ENCODE measurements at regions not wholly inside any gene's neighbourhood (a gene's known extent, or its start where the extent isn't known, plus 50 kb on each side); places are given as distances from the start of the nearest gene placed in this dataset.

DNA sequence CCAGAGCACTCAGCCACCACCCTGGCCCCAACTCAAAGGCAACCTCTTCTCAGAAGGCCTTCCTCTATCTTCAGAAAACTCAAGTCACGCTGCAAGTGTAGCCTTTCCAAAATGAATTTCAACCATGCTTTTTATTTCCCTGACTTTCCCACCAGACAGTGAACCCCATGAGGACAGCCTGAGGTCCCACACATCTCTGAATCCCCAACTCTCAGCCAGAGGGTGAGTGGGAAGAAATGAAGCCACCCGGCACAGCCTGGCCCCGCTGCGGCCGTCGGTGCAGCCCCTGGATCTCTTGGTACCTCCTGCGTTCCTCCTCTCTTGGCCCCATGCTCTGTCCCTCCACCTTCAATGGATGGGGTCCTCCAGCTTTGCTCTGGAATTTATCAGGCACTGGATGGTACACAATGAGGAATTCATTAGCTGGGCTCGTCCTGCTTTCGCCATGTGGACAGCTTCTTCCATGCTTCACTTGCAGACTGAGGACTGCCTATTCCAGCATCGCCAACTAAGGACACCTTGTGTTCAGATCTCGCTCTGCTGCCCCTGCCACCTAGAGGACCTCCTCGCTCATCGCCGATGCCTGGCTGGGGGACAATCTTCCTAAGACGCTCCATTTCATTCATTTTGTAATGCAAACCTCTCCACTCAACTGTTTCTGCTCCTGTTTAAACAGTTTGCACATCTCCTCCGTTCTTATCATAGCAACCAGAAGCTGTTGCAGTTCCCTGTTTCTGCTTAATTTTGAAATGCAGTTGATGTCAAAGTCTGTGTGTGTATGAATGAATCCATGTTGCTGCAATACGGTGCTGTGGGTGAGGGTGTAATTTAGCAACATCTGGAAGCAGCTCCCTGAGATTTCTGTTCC lies 672.1 kb downstream of the TBC1D22A start:
- intact Hi-C loops (cut with micrococcal nuclease; ENCODE audit: unreplicated experiment) (no loop called here), in situ Hi-C loops (cut with HindIII; ENCODE audit: low pct_unique_long_range_greater_than_20kb, low sequenced_read_pairs) (no loop called here)
- no peak overlapping the region for H3K4me3 ChIP-seq (ENCODE audit: low read depth in 2 of 2, low read length in 2 of 2)
- ChIA-PET POLR2A (no interaction called here), CTCF (no interaction called here)
- no peak overlapping the region for H3K27ac ChIP-seq (ENCODE audit: low read length)
- no peak for DNase-seq (ENCODE audit: low read depth, low spot score)
- no peaks in the 10 kb centered on the region for H3K9me3 ChIP-seq (ENCODE audit: control insufficient read depth, insufficient read depth, low read depth, low read length)
- no peak for ATAC-seq
- no peaks in the 10 kb centered on the region for H3K27me3 ChIP-seq (ENCODE audit: control insufficient read depth, insufficient read depth, low read length)
- no peaks in the 10 kb centered on the region for H3K4me1 ChIP-seq (ENCODE audit: control insufficient read depth, insufficient read depth, low read length)
- BruUV-seq (replicated peaks) = no TSS peak
- H3K36me3 ChIP-seq (ENCODE audit: control insufficient read depth, insufficient read depth, low read length) = no peaks in the 10 kb centered on the region
- TF ChIP-seq POLR2AphosphoS5 (IDR thresholded peaks at IDR 0.05; ENCODE audit: low read depth, low read length) (no peak), TCF7L2 (IDR thresholded peaks at IDR 0.05; ENCODE audit: low read depth, low read length) (no peak)

DNA sequence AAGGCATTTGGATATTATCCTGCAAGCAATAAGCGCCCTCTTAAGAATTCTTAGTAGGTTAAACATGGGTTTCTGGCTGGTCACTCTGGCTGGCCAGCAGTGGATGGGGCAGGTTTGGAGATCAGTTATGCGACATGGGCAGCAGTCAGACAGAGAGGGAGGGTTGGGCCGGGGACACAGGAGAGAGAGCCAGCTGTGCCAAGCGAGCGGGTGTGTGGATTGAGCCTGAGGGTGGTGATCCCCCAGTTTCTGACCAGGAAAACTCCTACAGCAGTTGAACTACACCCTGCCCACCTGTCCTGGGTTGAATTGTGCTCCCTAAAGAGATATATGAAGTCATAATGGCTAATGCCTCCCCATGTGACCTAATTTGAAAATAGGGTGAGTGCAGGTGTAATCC lies 671.2 kb downstream of the TBC1D22A start:
- H3K9me3 ChIP-seq (ENCODE audit: control insufficient read depth, insufficient read depth, low read depth, low read length) = 0 out of 2 replicates have a peak, but pooled peaks cover 4% of the 10 kb centered on the region
- ChIA-PET POLR2A (no interaction called here), CTCF (no interaction called here)
- no TSS peak for BruUV-seq (replicated peaks)
- no peaks in the 10 kb centered on the region for H3K27me3 ChIP-seq (ENCODE audit: control insufficient read depth, insufficient read depth, low read length)
- H3K27ac ChIP-seq (ENCODE audit: low read length) = no peak overlapping the region
- H3K4me1 ChIP-seq (ENCODE audit: control insufficient read depth, insufficient read depth, low read length) = no peaks in the 10 kb centered on the region
- DNase-seq (ENCODE audit: low read depth, low spot score) (no peak), ATAC-seq (no peak)
- intact Hi-C loops (cut with micrococcal nuclease; ENCODE audit: unreplicated experiment) = no loop called here
- TF ChIP-seq SIN3A (IDR thresholded peaks at IDR 0.05; ENCODE audit: borderline replicate concordance, insufficient read depth, low read depth, low read length) (no peak), TCF7L2 (IDR thresholded peaks at IDR 0.05; ENCODE audit: low read depth, low read length) (no peak), POLR2AphosphoS5 (IDR thresholded peaks at IDR 0.05; ENCODE audit: low read depth, low read length) (no peak)
- TF ChIP-seq, protein P1, sequence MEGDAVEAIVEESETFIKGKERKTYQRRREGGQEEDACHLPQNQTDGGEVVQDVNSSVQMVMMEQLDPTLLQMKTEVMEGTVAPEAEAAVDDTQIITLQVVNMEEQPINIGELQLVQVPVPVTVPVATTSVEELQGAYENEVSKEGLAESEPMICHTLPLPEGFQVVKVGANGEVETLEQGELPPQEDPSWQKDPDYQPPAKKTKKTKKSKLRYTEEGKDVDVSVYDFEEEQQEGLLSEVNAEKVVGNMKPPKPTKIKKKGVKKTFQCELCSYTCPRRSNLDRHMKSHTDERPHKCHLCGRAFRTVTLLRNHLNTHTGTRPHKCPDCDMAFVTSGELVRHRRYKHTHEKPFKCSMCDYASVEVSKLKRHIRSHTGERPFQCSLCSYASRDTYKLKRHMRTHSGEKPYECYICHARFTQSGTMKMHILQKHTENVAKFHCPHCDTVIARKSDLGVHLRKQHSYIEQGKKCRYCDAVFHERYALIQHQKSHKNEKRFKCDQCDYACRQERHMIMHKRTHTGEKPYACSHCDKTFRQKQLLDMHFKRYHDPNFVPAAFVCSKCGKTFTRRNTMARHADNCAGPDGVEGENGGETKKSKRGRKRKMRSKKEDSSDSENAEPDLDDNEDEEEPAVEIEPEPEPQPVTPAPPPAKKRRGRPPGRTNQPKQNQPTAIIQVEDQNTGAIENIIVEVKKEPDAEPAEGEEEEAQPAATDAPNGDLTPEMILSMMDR (IDR thresholded peaks at IDR 0.05) = no peak
- TF ChIP-seq, protein P2, sequence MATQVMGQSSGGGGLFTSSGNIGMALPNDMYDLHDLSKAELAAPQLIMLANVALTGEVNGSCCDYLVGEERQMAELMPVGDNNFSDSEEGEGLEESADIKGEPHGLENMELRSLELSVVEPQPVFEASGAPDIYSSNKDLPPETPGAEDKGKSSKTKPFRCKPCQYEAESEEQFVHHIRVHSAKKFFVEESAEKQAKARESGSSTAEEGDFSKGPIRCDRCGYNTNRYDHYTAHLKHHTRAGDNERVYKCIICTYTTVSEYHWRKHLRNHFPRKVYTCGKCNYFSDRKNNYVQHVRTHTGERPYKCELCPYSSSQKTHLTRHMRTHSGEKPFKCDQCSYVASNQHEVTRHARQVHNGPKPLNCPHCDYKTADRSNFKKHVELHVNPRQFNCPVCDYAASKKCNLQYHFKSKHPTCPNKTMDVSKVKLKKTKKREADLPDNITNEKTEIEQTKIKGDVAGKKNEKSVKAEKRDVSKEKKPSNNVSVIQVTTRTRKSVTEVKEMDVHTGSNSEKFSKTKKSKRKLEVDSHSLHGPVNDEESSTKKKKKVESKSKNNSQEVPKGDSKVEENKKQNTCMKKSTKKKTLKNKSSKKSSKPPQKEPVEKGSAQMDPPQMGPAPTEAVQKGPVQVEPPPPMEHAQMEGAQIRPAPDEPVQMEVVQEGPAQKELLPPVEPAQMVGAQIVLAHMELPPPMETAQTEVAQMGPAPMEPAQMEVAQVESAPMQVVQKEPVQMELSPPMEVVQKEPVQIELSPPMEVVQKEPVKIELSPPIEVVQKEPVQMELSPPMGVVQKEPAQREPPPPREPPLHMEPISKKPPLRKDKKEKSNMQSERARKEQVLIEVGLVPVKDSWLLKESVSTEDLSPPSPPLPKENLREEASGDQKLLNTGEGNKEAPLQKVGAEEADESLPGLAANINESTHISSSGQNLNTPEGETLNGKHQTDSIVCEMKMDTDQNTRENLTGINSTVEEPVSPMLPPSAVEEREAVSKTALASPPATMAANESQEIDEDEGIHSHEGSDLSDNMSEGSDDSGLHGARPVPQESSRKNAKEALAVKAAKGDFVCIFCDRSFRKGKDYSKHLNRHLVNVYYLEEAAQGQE (IDR thresholded peaks at IDR 0.05; ENCODE audit: insufficient read depth in 1 of 2, low read depth in 2 of 2, low read length in 1 of 2) = no peak
- in situ Hi-C loops (cut with HindIII; ENCODE audit: low pct_unique_long_range_greater_than_20kb, low sequenced_read_pairs) = no loop called here
- H3K4me3 ChIP-seq (ENCODE audit: low read depth in 2 of 2, low read length in 2 of 2) = no peak overlapping the region
- H3K36me3 ChIP-seq (ENCODE audit: control insufficient read depth, insufficient read depth, low read length) = no peaks in the 10 kb centered on the region

DNA sequence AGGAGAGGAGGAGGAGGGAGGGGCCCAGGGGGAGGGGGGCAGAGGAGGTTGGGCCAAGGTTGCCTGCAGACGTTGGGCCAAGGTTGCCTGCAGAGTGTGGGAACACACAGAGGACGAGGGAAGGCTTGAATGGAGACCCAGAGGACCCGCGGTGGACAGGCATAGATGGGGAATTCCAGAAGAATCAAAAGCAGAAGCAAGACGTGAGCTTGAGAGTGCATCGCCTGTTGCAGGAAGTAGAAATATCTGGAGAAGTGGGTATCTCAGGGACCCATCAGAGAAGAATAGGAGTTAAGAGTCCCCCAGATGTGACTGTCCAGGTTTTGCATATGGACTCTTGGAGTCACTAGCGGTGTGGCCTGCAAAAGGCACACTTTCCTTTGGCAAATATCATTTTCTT lies 670.2 kb downstream of the TBC1D22A start:
- TF ChIP-seq SIN3A (IDR thresholded peaks at IDR 0.05; ENCODE audit: borderline replicate concordance, insufficient read depth, low read depth, low read length) (no peak), POLR2AphosphoS5 (IDR thresholded peaks at IDR 0.05; ENCODE audit: low read depth, low read length) (no peak), TCF7L2 (IDR thresholded peaks at IDR 0.05; ENCODE audit: low read depth, low read length) (no peak)
- TF ChIP-seq, protein P2 (IDR thresholded peaks at IDR 0.05; ENCODE audit: insufficient read depth in 1 of 2, low read depth in 2 of 2, low read length in 1 of 2) = no peak
- TF ChIP-seq, protein P1 (IDR thresholded peaks at IDR 0.05) = no peak
- Histone ChIP-seq H3K4me3 (ENCODE audit: low read depth in 2 of 2, low read length in 2 of 2) (no peak overlapping the region), H3K27me3 (ENCODE audit: control insufficient read depth, insufficient read depth, low read length) (no peaks in the 10 kb centered on the region), H3K36me3 (ENCODE audit: control insufficient read depth, insufficient read depth, low read length) (no peaks in the 10 kb centered on the region), H3K27ac (ENCODE audit: low read length) (no peak overlapping the region), H3K9me3 (ENCODE audit: control insufficient read depth, insufficient read depth, low read depth, low read length) (0 out of 2 replicates have a peak, but pooled peaks cover 4% of the 10 kb centered on the region), H3K4me1 (ENCODE audit: control insufficient read depth, insufficient read depth, low read length) (no peaks in the 10 kb centered on the region)
- POLR2A ChIA-PET = no interaction called here
- intact Hi-C loops (cut with micrococcal nuclease; ENCODE audit: unreplicated experiment) = no loop called here
- in situ Hi-C loops (cut with HindIII; ENCODE audit: low pct_unique_long_range_greater_than_20kb, low sequenced_read_pairs) = no loop called here
- CTCF ChIA-PET = no interaction called here
- no peak for ATAC-seq
- no peak for DNase-seq (ENCODE audit: low read depth, low spot score)
- BruUV-seq (replicated peaks) = no TSS peak

Data from Panc1 (cell line).